Hypothalamus (tissue), 51 donors: ENCODE measurements at regions not wholly inside any gene's neighbourhood (a gene's known extent, or its start where the extent isn't known, plus 50 kb on each side); places are given as distances from the start of the nearest gene placed in this dataset.
A peak's percentile ranks its signal among the peaks of the same experiment; 100 is the strongest.

Source experiments
- DNase-seq, 51 donors: peaks; one replicate each; lab custom pipeline; 2025; lab: John Stamatoyannopoulos, UW

DNA sequence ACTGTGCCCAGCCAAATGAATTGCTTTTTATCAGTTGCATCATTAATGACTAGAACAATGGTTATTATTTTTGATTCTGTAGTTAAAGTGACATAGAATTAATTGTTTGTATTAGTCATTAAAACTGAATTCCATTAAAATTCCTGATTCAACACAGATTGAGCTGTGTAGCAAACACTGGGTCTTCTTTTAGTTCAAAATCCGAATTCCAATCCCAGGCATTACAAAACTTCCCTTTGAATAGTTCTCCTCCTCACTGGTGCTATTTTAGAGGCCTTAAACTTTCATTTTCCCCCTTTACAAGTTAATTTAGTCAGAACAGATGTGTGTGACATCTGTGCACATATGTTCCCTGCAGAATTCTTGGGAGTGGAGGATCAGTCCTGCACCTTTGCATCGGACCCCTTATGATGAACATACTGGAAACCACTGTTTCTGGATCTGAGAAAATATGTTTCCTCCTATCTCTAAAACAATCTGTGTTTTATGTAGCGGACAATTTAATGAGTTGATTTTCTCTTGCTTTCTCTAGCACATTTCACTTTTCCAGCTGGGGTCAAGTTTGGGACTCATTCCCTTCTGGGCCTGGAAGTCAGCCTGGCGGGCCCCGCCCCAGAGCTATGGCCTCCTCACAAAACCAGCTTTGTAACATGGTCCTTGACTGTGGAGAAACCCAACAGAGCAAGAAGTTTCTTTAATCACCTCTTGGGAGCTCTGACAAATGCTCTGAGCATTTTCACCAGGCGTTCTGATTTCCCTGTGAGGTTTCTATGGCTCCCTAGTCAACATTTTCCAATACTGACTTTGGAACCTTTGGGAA is 87.9 kb upstream of the MAMDC2 start:
- no peak for DNase-seq

DNA sequence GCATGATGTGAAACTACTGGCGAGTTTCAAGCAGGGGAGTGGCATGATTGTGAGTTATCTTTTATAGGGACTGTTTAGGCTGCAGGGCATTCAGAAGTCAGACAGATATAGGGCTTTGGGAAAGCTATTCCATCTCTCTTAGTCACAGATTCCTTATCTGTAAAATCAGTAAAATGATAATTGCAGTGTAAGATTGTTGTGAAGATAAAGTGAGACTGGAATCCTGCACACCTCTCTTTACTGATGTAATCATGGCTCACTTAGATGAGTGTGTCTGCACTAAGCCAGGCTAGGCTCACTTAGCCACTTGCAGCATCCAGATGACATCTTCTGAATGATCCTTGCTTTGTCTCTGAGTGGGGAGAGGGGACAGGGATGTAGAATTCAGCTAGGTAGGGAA is 81.8 kb upstream of the MAMDC2 start:
- no peak for DNase-seq

DNA sequence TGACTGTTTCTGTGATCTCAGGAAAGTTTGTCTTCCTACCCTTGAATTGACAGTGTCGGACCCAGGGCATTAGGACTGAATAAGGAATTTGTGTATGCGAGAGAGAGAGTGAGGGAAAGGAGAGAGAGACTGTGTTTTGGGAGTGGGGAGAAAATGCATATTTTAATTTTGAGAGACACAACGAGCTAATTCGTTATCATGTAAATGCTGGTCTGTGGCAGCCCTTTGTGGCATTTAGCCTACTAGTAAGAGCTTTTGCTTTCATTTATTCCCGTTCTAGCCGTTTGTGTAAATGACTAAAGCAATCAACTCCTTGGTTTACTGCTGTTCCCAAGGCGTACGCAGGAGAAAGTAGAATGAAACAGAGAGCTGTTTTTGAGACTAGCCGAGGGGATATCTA is 79.8 kb upstream of the MAMDC2 start:
- DNase-seq: no peak

DNA sequence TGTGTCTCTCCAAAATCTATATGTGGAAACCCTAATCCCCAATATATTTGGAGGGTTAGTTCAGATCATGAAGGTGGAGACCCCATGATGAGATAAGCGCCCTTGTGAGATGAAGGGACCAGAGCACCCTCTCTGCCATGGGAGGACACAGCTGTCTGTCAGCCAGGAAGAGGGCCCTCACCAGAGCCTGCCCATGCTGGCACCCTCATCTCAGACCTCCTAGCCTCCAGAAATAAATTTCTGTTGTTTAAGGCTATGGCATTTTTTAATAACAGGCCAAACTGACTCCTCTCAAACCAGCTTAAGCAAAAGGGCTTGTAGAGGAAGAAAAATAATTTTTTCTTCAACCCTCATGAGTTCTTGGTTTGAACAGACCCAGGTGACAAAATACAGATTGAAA is 79.2 kb upstream of the MAMDC2 start:
- DNase-seq: no peak

DNA sequence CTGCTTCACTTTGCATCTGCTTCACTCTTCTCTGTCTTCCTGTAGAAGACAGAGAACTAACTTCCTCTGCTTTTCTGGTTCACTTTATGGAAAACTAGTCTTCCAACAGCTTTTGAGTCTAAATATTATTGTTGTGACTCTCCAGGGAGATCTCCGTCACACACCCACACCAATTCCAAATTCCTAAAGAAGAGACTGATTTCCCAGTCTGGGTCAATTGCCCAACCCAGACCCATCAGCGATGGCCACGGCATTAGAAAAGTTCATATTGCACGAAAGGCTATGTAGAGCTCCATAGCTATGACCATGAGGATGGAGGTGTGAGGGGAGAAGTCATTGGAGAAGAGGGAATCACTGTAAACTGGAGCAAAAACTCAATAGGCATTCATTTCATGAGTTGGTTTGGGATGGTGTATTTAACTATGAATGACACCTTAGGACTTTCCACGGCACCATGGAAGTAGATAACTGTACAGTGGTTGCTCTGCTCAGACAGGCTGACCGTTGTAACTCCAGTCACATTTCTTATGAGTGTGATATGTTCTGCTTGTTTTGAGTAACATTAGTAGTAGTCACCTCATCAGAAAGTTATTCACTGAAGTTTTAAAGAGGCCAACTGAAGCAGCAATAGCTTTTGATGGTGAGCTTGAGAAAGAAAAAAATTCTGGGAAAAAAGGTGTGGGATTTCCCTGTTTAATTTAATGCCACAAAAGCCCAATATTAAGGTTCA is 78.1 kb upstream of the MAMDC2 start:
- DNase-seq: no peak

DNA sequence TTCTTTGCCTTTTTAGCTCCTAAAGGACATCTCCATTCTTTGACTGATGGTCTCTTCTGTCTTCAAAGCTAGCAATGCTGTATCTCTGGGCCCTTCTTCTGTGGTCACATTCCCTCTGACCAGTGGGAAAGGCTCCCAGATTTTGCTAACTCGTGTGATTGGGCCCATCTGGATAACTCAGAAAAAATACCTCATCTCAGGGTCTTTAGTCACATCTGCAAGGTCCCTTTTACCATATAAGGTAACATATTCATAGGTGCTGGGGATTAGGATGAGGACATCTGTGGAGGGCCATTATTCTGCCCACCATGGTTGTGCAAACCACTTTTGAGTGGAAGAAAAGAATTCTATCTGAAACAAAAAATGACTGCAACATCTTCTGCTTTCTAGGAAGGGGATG is 76.3 kb upstream of the MAMDC2 start:
- DNase-seq: no peak

DNA sequence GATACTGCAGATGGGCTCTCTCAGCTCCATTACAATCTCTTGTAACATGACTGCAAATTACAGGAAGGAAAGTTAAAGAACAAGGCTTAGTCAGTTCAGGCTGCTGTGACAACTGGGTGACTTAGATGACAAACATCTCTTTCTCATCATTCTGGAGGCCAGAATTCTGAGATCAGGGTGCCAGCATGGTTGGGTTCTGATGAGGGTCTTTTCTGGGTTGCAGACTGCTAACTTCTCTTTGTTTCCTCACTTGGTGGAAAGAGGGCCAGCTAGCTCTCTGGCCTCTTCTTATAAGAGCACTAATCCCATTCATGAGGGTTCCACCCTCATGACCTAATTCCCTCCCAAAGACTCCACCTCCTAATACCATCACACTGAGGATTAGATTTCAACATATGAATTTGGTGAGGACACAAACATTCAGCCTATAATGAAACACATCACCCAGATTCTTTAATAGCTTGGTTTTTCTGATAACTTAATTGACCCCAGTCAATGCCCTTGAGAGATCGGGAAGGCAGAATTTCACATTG is 73.6 kb upstream of the MAMDC2 start:
- DNase-seq: no peak

DNA sequence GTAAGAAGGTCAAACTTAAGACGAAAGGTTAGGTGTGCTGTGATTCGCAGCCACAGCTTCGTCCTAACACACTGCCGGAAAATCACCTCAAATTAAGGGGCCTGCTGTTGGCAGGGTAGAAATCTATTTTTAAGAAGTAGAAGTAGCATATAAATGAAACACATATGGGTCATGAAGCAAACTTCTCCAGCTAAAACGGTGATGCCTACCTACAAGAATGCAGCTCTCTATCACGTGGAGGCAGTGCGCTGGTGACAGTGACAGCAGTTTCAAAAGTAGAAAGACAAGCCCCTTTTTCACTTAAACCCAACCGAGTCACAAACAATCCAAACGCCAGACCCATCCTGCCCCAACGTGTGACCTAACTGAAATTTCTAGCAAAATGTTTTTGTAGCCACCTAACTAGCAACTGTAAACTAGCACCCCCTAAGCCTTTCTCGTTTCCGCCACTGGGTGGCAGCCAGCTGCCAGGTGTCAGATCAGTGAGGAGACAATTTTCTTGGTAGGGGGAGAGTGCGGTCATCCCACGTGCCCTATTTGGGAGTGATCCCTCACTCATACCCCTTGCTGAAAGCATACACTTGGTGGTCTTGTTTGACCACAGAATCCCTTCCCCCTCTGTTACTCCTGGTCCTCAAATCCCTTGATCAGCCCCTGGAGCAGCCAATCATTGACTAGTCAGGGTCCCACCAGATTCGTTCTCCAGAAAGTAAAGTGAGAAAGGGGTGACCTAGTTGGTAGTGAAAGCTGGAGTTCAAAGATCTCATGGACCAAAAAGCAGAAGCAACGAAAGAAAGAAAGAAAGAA is 71.8 kb upstream of the MAMDC2 start:
- peak in 45 of 51 donors; percentile 1 to 71 (median 30) for DNase-seq

DNA sequence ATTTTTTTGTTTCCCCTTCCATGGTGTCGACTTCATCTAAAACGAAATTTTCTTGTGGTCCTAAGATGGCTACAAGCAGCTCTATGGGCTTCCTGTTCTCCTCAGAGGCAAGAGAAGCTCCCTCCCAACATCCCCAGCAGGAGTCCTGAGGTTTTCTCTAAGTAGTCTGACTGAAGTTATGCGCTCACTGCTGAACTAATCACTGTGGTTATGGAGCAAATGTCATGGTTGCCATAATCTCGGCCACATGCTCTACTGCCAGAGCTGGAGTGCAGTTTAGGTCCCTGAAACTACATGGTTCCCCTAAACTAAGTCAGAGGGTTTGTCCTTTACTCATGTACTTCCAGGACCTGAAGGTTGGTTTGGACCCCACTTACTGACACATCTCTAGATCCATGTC is 68.0 kb upstream of the MAMDC2 start:
- DNase-seq: no peak

DNA sequence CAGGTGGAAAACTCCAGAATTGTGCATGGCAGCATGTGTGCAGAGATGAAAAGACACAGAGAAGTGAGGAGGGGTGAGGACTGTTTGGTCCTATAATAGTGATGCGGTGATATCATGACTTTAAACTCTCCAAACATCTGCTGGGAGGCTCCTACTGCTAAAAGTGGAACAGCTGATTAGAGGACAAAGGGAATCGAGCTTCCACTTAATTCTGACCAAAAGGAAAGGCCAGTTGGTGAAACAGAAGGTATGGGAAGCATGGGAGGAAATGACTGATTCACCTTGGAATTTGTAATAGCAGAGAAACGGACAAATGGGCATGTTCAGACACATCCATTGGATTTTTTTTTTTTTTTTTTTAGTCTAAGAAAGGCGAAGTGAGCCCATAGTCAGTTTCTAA is 67.5 kb upstream of the MAMDC2 start:
- no peak for DNase-seq

DNA sequence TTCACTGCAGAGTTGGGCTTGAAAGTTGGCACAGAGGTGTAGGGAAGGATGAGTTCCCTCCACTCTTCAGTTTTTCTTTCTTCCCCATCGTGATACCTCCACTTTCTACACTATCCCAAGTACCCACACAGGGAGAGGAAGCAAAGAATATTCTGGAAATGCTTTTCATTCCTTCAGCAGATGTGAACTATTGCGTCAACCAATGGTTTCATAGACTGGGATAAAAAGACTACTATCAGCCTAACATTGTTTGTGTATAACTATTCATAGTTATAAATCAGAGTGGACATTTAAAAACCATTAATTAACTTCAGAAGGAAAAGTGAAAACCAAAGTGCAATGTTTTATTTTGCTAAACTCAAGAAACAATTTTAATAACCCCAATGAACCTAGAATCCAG is 63.6 kb upstream of the MAMDC2 start:
- DNase-seq: no peak

DNA sequence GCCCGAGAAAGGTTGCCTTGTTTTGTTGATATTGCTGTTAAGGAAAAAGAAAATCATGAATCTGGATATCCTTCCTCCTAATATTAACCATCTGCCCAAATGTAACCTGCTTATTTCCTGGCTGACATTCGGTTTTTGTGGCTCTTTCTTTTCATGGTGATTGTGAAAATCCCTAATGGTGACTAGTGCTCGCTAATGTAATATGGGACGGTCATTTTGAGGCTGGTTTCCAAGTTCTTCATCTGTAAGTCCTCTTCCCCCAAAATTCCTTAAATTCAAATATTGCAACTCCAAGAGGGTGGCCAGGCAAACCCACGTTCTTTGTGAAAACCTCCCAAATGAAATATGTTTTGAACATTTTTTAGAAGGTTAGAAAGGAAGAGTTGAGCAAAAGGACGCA is 63.1 kb upstream of the MAMDC2 start:
- no peak for DNase-seq

DNA sequence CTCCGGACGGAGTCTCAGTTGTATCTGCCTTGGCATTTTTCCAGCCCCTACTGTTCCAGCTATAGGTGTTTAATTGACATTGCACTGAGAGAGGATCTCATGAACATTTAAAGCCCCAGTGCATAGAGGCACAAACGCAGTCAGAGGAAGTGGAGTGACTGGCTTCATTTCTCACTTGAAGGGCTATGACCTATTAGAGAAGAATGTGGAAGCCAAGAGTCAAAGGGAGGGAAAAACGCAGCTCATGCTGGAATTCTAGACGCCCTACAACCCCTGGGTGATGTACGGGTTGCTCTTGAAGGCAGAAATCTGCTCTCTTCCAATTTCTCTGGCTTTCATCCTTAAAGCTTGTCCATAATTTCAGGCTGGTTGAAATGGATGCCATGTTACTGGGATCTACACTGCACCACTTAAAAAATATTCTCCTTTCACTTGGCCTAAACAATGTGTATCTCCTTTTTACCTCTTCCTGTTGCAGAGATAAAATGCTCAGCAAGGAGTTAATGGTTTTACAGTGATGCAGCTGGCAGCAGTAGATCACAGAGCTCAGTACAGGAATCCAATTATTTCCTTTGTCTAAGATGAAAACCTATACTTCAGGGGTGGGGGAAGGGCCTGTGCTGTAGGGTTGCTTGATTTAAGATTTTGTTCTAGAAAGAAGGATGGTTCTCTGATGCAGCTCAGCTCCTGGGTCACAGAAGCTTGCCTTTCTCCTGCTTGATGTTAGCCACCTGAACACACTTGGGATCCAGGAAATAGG is 61.8 kb upstream of the MAMDC2 start:
- no peak for DNase-seq

DNA sequence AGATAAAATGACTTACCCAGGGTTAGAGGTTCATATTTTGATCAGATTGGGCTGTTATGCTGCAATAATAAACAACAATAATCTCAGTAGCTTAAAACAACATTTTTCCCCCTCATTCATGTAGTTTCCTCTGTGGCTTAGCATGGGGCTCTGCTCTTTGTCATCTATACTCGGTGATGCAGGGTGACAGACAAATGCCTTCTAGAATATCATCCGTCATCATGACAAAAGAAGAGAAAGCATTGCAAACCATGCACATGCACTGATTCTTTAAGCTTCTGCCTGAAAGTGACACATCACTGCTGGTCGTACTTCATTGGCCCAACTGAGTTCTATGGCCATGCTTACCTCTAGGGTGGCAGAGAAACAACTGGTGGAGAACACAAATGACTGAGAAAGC is 58.8 kb upstream of the MAMDC2 start:
- no peak for DNase-seq

DNA sequence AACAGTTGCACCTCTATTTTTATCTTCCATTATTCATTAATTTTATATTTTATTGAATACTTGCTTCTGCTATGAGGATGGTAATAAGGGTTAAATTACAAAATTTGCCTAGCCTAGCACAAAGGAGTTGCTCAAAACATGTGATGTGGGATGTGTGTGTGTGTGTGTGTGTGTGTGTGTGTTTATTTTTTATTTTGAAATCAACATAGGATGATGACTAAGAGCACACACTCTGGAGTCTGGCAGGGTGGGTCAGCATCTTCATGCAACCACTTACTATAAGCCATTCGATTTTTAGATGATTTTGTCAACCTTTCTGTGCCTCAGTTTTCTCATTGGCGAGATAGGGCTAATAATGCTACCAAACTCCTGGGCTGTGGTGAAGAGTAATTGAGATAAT is 57.7 kb upstream of the MAMDC2 start:
- no peak for DNase-seq

DNA sequence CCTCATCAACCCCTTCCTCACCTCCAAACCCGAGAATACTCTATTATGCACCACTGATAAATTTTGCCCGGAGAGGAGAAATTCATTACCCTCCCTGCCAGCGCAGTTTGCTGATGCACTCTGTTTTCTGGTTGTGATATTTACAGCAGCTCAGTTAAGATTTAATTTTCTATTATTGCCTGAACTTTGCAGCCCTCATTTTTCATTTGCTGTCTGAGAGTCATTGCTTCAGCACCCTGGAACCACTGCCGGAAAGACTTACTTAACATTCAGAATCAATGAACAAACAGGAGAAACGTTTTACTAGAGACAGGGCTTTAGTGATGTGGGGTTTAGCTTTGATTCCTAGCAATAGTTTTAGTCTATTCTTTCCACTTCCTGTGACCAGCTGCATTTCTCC is 56.7 kb upstream of the MAMDC2 start:
- DNase-seq: no peak

DNA sequence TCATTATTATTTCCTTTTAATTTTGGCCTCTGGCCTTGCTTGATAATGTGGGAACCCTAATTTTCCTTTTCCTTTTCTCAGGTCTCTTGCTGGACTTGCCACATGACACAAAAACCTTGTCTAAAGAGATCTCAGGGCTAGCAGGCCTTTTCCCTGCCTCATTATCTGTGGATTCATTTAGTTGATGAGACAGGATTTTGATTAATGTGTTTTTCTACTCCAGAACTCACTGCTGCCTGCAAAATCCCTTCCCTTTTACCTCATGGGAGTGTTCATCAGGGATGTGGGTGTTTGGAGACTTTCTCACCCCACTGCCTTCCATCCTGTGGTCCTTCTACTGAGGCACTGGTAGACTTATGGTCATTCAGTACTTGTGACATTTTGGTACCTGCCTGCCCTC is 56.2 kb upstream of the MAMDC2 start:
- DNase-seq: no peak

DNA sequence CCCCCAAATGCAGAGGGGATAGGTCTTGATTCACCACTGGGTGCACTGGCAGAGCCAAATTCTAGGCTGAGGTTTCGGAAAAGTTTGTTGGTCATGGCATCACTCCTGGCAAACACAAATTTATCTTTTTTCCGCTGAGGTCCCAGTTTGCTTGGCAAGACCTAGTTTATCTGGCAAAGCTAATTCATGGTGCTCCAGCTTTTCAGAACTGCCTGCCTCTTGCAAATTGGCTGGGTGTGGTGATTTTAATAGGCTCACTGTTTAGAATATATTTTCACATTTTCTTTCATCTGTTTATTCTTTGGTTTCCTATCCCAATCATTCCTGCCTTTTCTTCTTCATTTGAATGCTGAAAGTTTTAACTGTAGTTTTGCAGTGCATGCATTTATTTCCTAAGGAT is 50.5 kb upstream of the MAMDC2 start:
- no peak for DNase-seq
